ENCODE measurements at regions not wholly inside any gene's neighbourhood (a gene's known extent, or its start where the extent isn't known, plus 50 kb on each side); places are given as distances from the start of the nearest gene placed in this dataset.

- peak; percentile 77 for DNase-seq (ENCODE audit: low read depth)
- no peaks in the 10 kb centered on the region for H3K36me3 ChIP-seq (ENCODE audit: control insufficient read depth, insufficient read depth, low read length, severe bottlenecking)
- no peak overlapping the region for H3K4me3 ChIP-seq (ENCODE audit: low read length)
- H3K9me3 ChIP-seq (ENCODE audit: control insufficient read depth, low read length) = no peaks in the 10 kb centered on the region
- H3K4me1 ChIP-seq (ENCODE audit: control insufficient read depth, insufficient read depth, low read length) = peaks cover 31% of the 10 kb centered on the region
- H3K27me3 ChIP-seq (replicated peaks; ENCODE audit: control insufficient read depth, insufficient read depth, low read length) = no peaks in the 10 kb centered on the region
- H3K9ac ChIP-seq (ENCODE audit: low read length) = no peak overlapping the region
Measured at GRCh38 chr1:81670286-81670685, 130.4 kb upstream of the ADGRL2 start.

GRCh38 chr1:81666586-81666985 is 134.1 kb upstream of the ADGRL2 start:
- Histone ChIP-seq H3K27me3 (replicated peaks; ENCODE audit: control insufficient read depth, insufficient read depth, low read length) (no peaks in the 10 kb centered on the region), H3K4me1 (ENCODE audit: control insufficient read depth, insufficient read depth, low read length) (peaks cover 27% of the 10 kb centered on the region), H3K36me3 (ENCODE audit: control insufficient read depth, insufficient read depth, low read length, severe bottlenecking) (no peaks in the 10 kb centered on the region), H3K9ac (ENCODE audit: low read length) (no peak overlapping the region), H3K4me3 (ENCODE audit: low read length) (no peak overlapping the region), H3K9me3 (ENCODE audit: control insufficient read depth, low read length) (no peaks in the 10 kb centered on the region)
- no peak for DNase-seq (ENCODE audit: low read depth)

- no peak overlapping the region for H3K4me3 ChIP-seq (ENCODE audit: low read length)
- no peak overlapping the region for H3K9ac ChIP-seq (ENCODE audit: low read length)
- no peaks in the 10 kb centered on the region for H3K36me3 ChIP-seq (ENCODE audit: control insufficient read depth, insufficient read depth, low read length, severe bottlenecking)
- peaks cover 16% of the 10 kb centered on the region for H3K4me1 ChIP-seq (ENCODE audit: control insufficient read depth, insufficient read depth, low read length)
- DNase-seq (ENCODE audit: low read depth) = peak; percentile 79
- H3K9me3 ChIP-seq (ENCODE audit: control insufficient read depth, low read length) = no peaks in the 10 kb centered on the region
- no peaks in the 10 kb centered on the region for H3K27me3 ChIP-seq (replicated peaks; ENCODE audit: control insufficient read depth, insufficient read depth, low read length)
Measured at GRCh38 chr1:81664341-81664740, 136.4 kb upstream of the ADGRL2 start.

- peaks cover 16% of the 10 kb centered on the region for H3K4me1 ChIP-seq (ENCODE audit: control insufficient read depth, insufficient read depth, low read length)
- H3K27me3 ChIP-seq (replicated peaks; ENCODE audit: control insufficient read depth, insufficient read depth, low read length) = no peaks in the 10 kb centered on the region
- no peak overlapping the region for H3K4me3 ChIP-seq (ENCODE audit: low read length)
- no peak for DNase-seq (ENCODE audit: low read depth)
- H3K9ac ChIP-seq (ENCODE audit: low read length) = no peak overlapping the region
- no peaks in the 10 kb centered on the region for H3K9me3 ChIP-seq (ENCODE audit: control insufficient read depth, low read length)
- H3K36me3 ChIP-seq (ENCODE audit: control insufficient read depth, insufficient read depth, low read length, severe bottlenecking) = no peaks in the 10 kb centered on the region
Measured at GRCh38 chr1:81662913-81663526, 137.7 kb upstream of the ADGRL2 start.

DNA sequence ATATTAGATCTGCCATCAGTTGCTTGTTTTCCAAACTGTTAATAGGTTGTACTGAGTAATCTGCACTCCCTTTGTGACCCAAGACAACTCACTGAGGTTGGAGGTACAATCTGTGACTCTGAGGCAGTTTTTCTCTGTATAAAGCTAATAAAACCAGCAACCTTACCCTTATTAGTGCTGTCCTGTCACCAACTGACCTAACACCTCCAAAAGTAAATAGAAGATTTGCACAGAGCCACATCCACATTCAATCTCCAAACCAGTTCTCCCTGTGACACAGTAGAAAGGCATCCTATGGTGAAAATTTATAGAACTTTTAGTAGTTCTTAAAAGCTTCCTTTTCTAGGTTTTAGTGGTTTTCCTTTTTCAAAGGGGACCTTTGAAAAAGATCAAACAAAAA is 140.4 kb upstream of the ADGRL2 start:
- H3K4me3 ChIP-seq (ENCODE audit: low read length) = no peak overlapping the region
- no peak overlapping the region for H3K9ac ChIP-seq (ENCODE audit: low read length)
- no peaks in the 10 kb centered on the region for H3K9me3 ChIP-seq (ENCODE audit: control insufficient read depth, low read length)
- no peak for DNase-seq (ENCODE audit: low read depth)
- H3K4me1 ChIP-seq (ENCODE audit: control insufficient read depth, insufficient read depth, low read length) = peaks cover 15% of the 10 kb centered on the region
- H3K36me3 ChIP-seq (ENCODE audit: control insufficient read depth, insufficient read depth, low read length, severe bottlenecking) = no peaks in the 10 kb centered on the region
- H3K27me3 ChIP-seq (replicated peaks; ENCODE audit: control insufficient read depth, insufficient read depth, low read length) = no peaks in the 10 kb centered on the region

DNA sequence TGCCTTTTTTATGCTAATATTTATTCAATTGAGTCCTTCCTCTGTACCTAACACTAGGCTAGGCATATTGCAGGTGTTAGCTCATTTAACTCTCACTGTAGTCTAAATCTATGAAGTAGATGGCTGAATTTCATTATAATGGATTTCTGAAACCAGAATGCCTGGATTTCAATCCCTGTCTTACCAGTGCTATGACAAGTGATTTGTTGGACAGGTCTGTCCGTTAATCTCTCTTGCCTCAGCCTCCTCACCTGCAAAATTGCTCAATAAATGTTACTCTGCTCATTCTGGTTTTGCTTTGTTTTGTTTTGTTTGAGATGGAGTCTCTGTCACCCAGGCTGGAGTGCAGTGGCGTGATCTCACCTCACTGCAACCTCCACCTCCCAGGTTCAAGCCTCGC is 146.1 kb upstream of the ADGRL2 start:
- Histone ChIP-seq H3K36me3 (ENCODE audit: control insufficient read depth, insufficient read depth, low read length, severe bottlenecking) (no peaks in the 10 kb centered on the region), H3K9ac (ENCODE audit: low read length) (no peak overlapping the region), H3K4me3 (ENCODE audit: low read length) (no peak overlapping the region), H3K27me3 (replicated peaks; ENCODE audit: control insufficient read depth, insufficient read depth, low read length) (no peaks in the 10 kb centered on the region), H3K9me3 (ENCODE audit: control insufficient read depth, low read length) (no peaks in the 10 kb centered on the region), H3K4me1 (ENCODE audit: control insufficient read depth, insufficient read depth, low read length) (peaks cover 1% of the 10 kb centered on the region)
- no peak for DNase-seq (ENCODE audit: low read depth)

DNA sequence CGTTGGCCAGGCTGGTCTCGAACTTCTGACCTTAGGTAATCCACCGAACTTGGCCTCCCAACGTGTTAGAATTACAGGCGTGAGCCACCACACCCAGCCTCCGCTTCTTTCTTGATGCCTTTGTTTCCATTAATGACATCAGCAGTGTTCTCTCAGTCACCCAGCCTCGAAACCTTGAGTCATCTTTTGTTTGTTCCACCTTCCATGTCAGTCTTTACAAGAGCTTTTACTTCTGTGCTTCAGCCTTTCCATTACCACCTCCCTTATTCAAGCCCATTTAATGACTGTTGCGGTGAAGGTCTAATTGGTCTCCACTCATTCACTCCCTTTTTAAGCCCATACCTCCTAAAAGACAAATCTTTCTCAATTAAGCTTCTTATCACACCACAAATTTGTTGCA is 146.6 kb upstream of the ADGRL2 start:
- H3K27me3 ChIP-seq (replicated peaks; ENCODE audit: control insufficient read depth, insufficient read depth, low read length) = no peaks in the 10 kb centered on the region
- no peaks in the 10 kb centered on the region for H3K36me3 ChIP-seq (ENCODE audit: control insufficient read depth, insufficient read depth, low read length, severe bottlenecking)
- H3K9me3 ChIP-seq (ENCODE audit: control insufficient read depth, low read length) = no peaks in the 10 kb centered on the region
- no peak overlapping the region for H3K9ac ChIP-seq (ENCODE audit: low read length)
- DNase-seq (ENCODE audit: low read depth) = no peak
- H3K4me1 ChIP-seq (ENCODE audit: control insufficient read depth, insufficient read depth, low read length) = no peaks in the 10 kb centered on the region
- H3K4me3 ChIP-seq (ENCODE audit: low read length) = no peak overlapping the region

DNA sequence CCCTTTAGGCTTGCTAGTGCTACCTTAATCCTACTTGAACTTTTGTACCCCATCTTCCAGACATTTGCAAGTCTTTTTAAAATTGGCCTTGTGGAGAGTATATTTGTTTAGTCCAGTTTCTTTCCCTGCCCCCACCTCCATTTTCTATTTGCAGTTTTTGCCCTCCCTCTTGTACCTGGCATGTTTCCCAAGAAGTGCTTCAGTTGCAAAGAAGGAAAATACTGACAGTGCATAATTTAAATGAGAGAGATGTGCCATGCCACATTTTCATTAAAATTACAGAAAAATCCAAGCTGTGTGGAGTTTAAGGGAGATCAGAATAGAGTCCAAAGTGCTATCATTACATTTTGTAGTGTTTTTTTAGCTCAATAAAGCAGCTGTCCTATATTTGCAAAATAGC is 150.0 kb upstream of the ADGRL2 start:
- no peak for DNase-seq (ENCODE audit: low read depth)
- H3K27me3 ChIP-seq (replicated peaks; ENCODE audit: control insufficient read depth, insufficient read depth, low read length) = no peaks in the 10 kb centered on the region
- no peaks in the 10 kb centered on the region for H3K36me3 ChIP-seq (ENCODE audit: control insufficient read depth, insufficient read depth, low read length, severe bottlenecking)
- no peak overlapping the region for H3K9ac ChIP-seq (ENCODE audit: low read length)
- H3K9me3 ChIP-seq (ENCODE audit: control insufficient read depth, low read length) = no peaks in the 10 kb centered on the region
- no peak overlapping the region for H3K4me3 ChIP-seq (ENCODE audit: low read length)
- no peaks in the 10 kb centered on the region for H3K4me1 ChIP-seq (ENCODE audit: control insufficient read depth, insufficient read depth, low read length)

- Histone ChIP-seq H3K27me3 (replicated peaks; ENCODE audit: control insufficient read depth, insufficient read depth, low read length) (no peaks in the 10 kb centered on the region), H3K9me3 (ENCODE audit: control insufficient read depth, low read length) (no peaks in the 10 kb centered on the region), H3K9ac (ENCODE audit: low read length) (no peak overlapping the region), H3K36me3 (ENCODE audit: control insufficient read depth, insufficient read depth, low read length, severe bottlenecking) (no peaks in the 10 kb centered on the region), H3K4me1 (ENCODE audit: control insufficient read depth, insufficient read depth, low read length) (no peaks in the 10 kb centered on the region), H3K4me3 (ENCODE audit: low read length) (no peak overlapping the region)
- no peak for DNase-seq (ENCODE audit: low read depth)
Measured at GRCh38 chr1:81635816-81636215, 164.9 kb upstream of the ADGRL2 start.

- no peaks in the 10 kb centered on the region for H3K36me3 ChIP-seq (ENCODE audit: control insufficient read depth, insufficient read depth, low read length, severe bottlenecking)
- H3K27me3 ChIP-seq (replicated peaks; ENCODE audit: control insufficient read depth, insufficient read depth, low read length) = no peaks in the 10 kb centered on the region
- no peaks in the 10 kb centered on the region for H3K9me3 ChIP-seq (ENCODE audit: control insufficient read depth, low read length)
- no peaks in the 10 kb centered on the region for H3K4me1 ChIP-seq (ENCODE audit: control insufficient read depth, insufficient read depth, low read length)
- H3K9ac ChIP-seq (ENCODE audit: low read length) = no peak overlapping the region
- H3K4me3 ChIP-seq (ENCODE audit: low read length) = no peak overlapping the region
- no peak for DNase-seq (ENCODE audit: low read depth)
Measured at GRCh38 chr1:81634294-81634693, 166.4 kb upstream of the ADGRL2 start.

- H3K9ac ChIP-seq (ENCODE audit: low read length) = no peak overlapping the region
- no peaks in the 10 kb centered on the region for H3K9me3 ChIP-seq (ENCODE audit: control insufficient read depth, low read length)
- no peaks in the 10 kb centered on the region for H3K27me3 ChIP-seq (replicated peaks; ENCODE audit: control insufficient read depth, insufficient read depth, low read length)
- DNase-seq (ENCODE audit: low read depth) = no peak
- no peaks in the 10 kb centered on the region for H3K36me3 ChIP-seq (ENCODE audit: control insufficient read depth, insufficient read depth, low read length, severe bottlenecking)
- H3K4me3 ChIP-seq (ENCODE audit: low read length) = no peak overlapping the region
- peaks cover 3% of the 10 kb centered on the region for H3K4me1 ChIP-seq (ENCODE audit: control insufficient read depth, insufficient read depth, low read length)
Measured at GRCh38 chr1:81619156-81619555, 181.6 kb upstream of the ADGRL2 start.

- Histone ChIP-seq H3K9ac (ENCODE audit: low read length) (no peak overlapping the region), H3K36me3 (ENCODE audit: control insufficient read depth, insufficient read depth, low read length, severe bottlenecking) (no peaks in the 10 kb centered on the region), H3K27me3 (replicated peaks; ENCODE audit: control insufficient read depth, insufficient read depth, low read length) (no peaks in the 10 kb centered on the region), H3K9me3 (ENCODE audit: control insufficient read depth, low read length) (no peaks in the 10 kb centered on the region), H3K4me3 (ENCODE audit: low read length) (no peak overlapping the region), H3K4me1 (ENCODE audit: control insufficient read depth, insufficient read depth, low read length) (peaks cover 3% of the 10 kb centered on the region)
- no peak for DNase-seq (ENCODE audit: low read depth)
Measured at GRCh38 chr1:81618376-81618775, 182.4 kb upstream of the ADGRL2 start.

Measured in adipocyte (in vitro differentiated cells).